Peyer's patch (tissue), 4 donors: ENCODE measurements at regions not wholly inside any gene's neighbourhood (a gene's known extent, or its start where the extent isn't known, plus 50 kb on each side); places are given as distances from the start of the nearest gene placed in this dataset.

ENCODE experiments used
- POLR2A ChIP-seq, 2 donors: fragments of 450-650 bp; IDR thresholded peaks; one replicate each; pipeline ENCODE4 v1.5.1; 2017; ENCODE audit warnings: antibody characterized with exemption in 2 of 2, mild to moderate bottlenecking in 2 of 2, moderate library complexity in 2 of 2
- TF ChIP-seq, protein P1 (sequence below), 6 experiments: fragments of 450-650 bp in 4 of 6; fragments of 200-600 bp in 2 of 6; sonication (generic) in 1 of 6; IDR thresholded peaks; one replicate each; pipeline ENCODE4 v1.5.1; 2017 to 2019; ENCODE audit warnings: antibody characterized with exemption in 6 of 6, mild to moderate bottlenecking in 3 of 6, moderate library complexity in 1 of 6

DNA sequence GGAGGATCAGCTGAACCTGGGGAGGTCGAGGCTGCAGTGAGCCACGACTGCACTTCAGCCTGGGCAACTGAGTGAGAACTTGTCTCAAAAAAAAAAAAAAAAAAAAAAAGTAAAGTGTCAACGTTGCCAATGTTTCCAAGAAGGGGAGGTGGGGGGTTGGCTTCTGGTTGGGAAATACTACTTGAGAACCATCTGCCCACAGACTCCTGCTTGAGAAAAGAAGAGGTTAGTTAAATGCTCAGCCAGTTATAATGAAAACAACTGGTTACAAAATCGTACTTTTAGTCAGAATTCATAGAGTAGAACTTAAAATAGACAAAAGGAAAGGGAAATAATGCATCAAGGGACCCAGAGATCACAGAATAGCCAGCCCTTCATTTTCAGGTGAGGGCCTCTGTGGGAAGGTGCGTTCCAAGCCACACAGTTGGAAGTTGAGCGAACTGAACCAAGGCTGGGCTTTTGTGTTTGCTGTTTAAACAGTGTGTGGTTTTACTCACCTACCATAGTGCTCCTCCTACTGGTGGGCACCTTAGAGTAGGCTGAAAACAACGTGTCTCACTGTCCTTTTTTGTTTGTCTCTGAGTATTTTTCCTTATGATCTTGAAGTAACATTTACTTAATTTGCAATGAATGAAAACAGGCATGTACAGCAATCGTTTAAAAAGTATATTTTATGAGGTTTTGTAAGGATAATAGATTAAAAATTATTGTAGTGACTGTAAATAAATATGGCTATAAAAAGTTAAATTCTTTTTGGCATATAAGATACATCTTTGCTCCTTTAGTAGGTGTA is 200.7 kb downstream of the BCAS1 start:
- TF ChIP-seq, protein P1, sequence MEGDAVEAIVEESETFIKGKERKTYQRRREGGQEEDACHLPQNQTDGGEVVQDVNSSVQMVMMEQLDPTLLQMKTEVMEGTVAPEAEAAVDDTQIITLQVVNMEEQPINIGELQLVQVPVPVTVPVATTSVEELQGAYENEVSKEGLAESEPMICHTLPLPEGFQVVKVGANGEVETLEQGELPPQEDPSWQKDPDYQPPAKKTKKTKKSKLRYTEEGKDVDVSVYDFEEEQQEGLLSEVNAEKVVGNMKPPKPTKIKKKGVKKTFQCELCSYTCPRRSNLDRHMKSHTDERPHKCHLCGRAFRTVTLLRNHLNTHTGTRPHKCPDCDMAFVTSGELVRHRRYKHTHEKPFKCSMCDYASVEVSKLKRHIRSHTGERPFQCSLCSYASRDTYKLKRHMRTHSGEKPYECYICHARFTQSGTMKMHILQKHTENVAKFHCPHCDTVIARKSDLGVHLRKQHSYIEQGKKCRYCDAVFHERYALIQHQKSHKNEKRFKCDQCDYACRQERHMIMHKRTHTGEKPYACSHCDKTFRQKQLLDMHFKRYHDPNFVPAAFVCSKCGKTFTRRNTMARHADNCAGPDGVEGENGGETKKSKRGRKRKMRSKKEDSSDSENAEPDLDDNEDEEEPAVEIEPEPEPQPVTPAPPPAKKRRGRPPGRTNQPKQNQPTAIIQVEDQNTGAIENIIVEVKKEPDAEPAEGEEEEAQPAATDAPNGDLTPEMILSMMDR (IDR thresholded peaks at IDR 0.05): peak; percentile 45 to 95 (median 92)
- peak in 1 of 2 donors; percentile 8 for TF ChIP-seq POLR2A (IDR thresholded peaks at IDR 0.05)
